Thoracic aorta (tissue), 2 donors: ENCODE measurements at regions not wholly inside any gene's neighbourhood (a gene's known extent, or its start where the extent isn't known, plus 50 kb on each side); places are given as distances from the start of the nearest gene placed in this dataset.

Experiments
- ATAC-seq: fragments of 150-250 bp; one replicate; pipeline ENCODE4 v1.8.0; 2017; ENCODE audit warnings: low read depth; ENCODE audit not compliant: insufficient number of reproducible peaks, low FRiP score
- DNase-seq: peaks from one replicate; pipeline ENCODE4 v3.0.0-alpha.2; 2020; ENCODE audit warnings: low spot score
- H3K27ac ChIP-seq, 2 donors: fragments of 200-600 bp; sonication (generic); 1 replicate in 1 of 2; 2 replicates in 1 of 2; pipeline ENCODE4 v1.5.1; 2016; ENCODE audit warnings: mild to moderate bottlenecking in 2 of 2, moderate library complexity in 2 of 2
- H3K27me3 ChIP-seq: fragments of 200-600 bp; sonication (generic); replicated peaks from 2 replicates; pipeline ENCODE4 v1.6.0; 2016; ENCODE audit warnings: mild to moderate bottlenecking; ENCODE audit not compliant: insufficient read depth
- H3K36me3 ChIP-seq: fragments of 200-600 bp; sonication (generic); one replicate; pipeline ENCODE4 v1.5.1; 2016
- H3K4me1 ChIP-seq, 2 donors: fragments of 200-600 bp; sonication (generic); 1 replicate in 1 of 2; 2 replicates in 1 of 2; pipeline versions ENCODE4 v1.5.1 to v1.6.0; 2016; ENCODE audit warnings: low read depth in 2 of 2, mild to moderate bottlenecking in 1 of 2; ENCODE audit not compliant: control insufficient read depth in 1 of 2
- H3K4me3 ChIP-seq: fragments of 200-600 bp; sonication (generic); 2 replicates; pipeline ENCODE4 v1.5.1; 2016; ENCODE audit warnings: mild to moderate bottlenecking
- H3K9me3 ChIP-seq: fragments of 200-600 bp; sonication (generic); 2 replicates; pipeline ENCODE4 v1.5.1; 2016
- CTCF ChIP-seq: fragments of 200-600 bp; sonication (generic); IDR thresholded peaks from one replicate; pipeline ENCODE4 v1.5.1; 2019; ENCODE audit warnings: antibody characterized with exemption

- no peak for ATAC-seq
- DNase-seq, result no peak
- Histone ChIP-seq H3K9me3 (no peaks in the 10 kb centered on the region), H3K4me3 (no peak overlapping the region), H3K27me3 (no peaks in the 10 kb centered on the region), H3K27ac (no peak overlapping the region), H3K4me1 (no peaks in the 10 kb centered on the region), H3K36me3 (no peaks in the 10 kb centered on the region)
- no peak for TF ChIP-seq CTCF
Measured at GRCh38 chr2:239675826-239676715, 275.3 kb upstream of the HDAC4 start.

- DNase-seq (no peak), ATAC-seq (no peak)
- no peak for TF ChIP-seq CTCF
- Histone ChIP-seq H3K9me3 (no peaks in the 10 kb centered on the region), H3K36me3 (no peaks in the 10 kb centered on the region), H3K27me3 (no peaks in the 10 kb centered on the region), H3K4me3 (no peak overlapping the region), H3K27ac (no peak overlapping the region), H3K4me1 (no peaks in the 10 kb centered on the region)
Measured at GRCh38 chr2:239674981-239675825, 274.4 kb upstream of the HDAC4 start.

GRCh38 chr2:239674101-239674980, 273.5 kb upstream of the HDAC4 start:
- H3K4me3 ChIP-seq, result no peak overlapping the region
- ATAC-seq (no peak), DNase-seq (no peak)

GRCh38 chr2:239673641-239674040, 272.8 kb upstream of the HDAC4 start:
- no peaks in the 10 kb centered on the region for H3K27me3 ChIP-seq

More at GRCh38 chr2:239674101-239674980, 273.5 kb upstream of the HDAC4 start:
- TF ChIP-seq CTCF, result no peak
- no peaks in the 10 kb centered on the region for H3K27me3 ChIP-seq
- no peaks in the 10 kb centered on the region for H3K4me1 ChIP-seq
- H3K36me3 ChIP-seq, result no peaks in the 10 kb centered on the region
- no peak overlapping the region for H3K27ac ChIP-seq
- no peaks in the 10 kb centered on the region for H3K9me3 ChIP-seq

More at GRCh38 chr2:239673641-239674040, 272.8 kb upstream of the HDAC4 start:
- Histone ChIP-seq H3K9me3 (no peaks in the 10 kb centered on the region), H3K4me1 (no peaks in the 10 kb centered on the region), H3K36me3 (no peaks in the 10 kb centered on the region), H3K27ac (no peak overlapping the region), H3K4me3 (no peak overlapping the region)
- DNase-seq, result no peak
- no peak for ATAC-seq
- no peak for TF ChIP-seq CTCF
